NCI-H128 (cell line): ENCODE measurements at regions not wholly inside any gene's neighbourhood (a gene's known extent, or its start where the extent isn't known, plus 50 kb on each side); places are given as distances from the start of the nearest gene placed in this dataset.
"Not testable (repeated sequence)": the region's sequence is repeated elsewhere in the genome, so short reads cannot be mapped to it uniquely, and the experiment has no call there.

Source experiments
- DNase-seq: peaks from one replicate; lab custom pipeline; 2025; ENCODE audit not compliant: unreplicated experiment; lab: John Stamatoyannopoulos, UW

- DNase-seq: no peak
Measured at GRCh38 chr2:44051593-44052347, 56.0 kb upstream of the LRPPRC start.

- DNase-seq: no peak
Measured at GRCh38 chr2:44052584-44052983, 56.8 kb upstream of the LRPPRC start.

- DNase-seq: no peak
Measured at GRCh38 chr2:44053052-44053451, 57.3 kb upstream of the LRPPRC start.

DNA sequence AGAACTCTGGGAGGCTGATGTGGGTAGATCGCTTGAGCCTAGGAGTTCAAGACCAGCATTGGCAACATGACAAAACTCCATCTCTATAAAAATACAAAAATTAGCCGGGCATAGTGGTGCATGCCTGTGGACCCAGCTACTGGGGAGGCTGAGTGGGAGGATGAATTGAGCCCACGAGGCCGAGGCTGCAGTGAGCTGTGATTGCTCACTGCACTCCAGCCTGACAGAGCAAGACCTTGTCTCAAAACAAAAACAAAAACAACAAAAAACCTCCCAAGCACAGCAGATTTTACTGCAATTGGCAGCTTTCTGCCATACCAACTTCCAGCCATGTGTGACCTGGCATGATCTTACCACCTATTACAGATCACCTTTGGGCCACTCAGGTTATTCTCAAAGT lies 57.7 kb upstream of the LRPPRC start:
- DNase-seq: no peak

DNA sequence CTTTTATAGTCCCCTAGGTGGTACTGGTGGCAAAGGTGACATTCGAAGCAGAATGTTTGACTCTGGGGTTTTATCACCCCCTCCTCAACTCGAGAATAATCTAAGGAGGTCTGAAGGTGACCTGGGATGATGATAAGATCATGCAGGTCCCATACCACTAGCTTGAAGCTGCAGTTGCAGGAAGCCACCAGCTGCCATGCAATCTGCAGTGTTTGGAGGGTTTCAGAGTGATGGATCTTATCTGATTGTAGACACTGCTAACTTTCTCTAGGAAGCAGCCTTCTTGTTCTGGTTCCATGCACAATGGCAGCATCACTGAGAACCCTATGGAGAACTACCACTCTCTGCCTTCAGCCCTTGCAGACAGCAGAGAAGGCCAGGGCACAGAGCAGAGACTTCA lies 59.4 kb upstream of the LRPPRC start:
- no peak for DNase-seq

GRCh38 chr2:44055664-44056063 lies 59.9 kb upstream of the LRPPRC start:
- no peak for DNase-seq

DNA sequence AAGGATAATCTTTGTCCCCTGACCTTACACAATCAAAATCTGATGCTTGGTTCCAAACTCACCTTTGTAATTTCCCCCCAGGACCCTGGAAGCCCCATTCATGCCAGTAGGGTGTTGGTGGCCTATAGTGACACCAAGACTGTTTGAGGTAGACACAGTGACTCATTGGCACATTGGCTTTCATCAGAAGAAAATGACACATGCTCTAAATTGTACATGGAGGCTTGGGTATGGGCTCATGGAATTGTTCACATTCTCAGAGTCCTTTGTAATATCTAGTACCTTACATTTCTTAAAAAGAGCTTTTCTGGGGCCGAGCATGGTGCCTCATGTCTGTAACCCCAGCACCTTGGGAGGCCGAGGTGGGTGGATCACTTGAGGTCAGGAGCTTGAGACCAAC lies 61.2 kb upstream of the LRPPRC start:
- no peak for DNase-seq

- DNase-seq: not testable (repeated sequence)
Measured at GRCh38 chr2:44060286-44060685, 64.5 kb upstream of the LRPPRC start.

GRCh38 chr2:44060990-44061389 lies 65.2 kb upstream of the LRPPRC start:
- no peak for DNase-seq

- DNase-seq: no peak
Measured at GRCh38 chr2:44061469-44061868, 65.7 kb upstream of the LRPPRC start.

GRCh38 chr2:44061876-44062275 lies 66.1 kb upstream of the LRPPRC start:
- no peak for DNase-seq

DNA sequence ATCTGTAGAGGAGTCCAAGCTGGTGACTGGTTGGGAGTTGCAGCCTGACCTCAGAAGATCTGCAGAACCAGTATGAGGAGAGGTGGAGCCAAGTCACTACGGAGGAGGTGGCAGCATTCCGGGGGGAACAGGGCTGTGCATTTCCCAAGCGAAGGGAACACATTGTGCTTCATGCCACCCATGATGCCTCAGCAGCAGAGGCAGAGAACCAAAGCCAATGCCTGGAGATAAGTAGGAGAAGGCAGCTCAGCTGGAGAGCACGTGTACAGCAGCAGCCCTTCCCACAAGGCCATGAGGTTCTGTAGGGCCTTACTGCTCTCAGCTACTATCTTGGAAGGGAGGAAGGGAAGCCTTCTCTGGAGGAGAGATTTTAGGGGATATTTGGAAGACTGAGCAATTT lies 67.2 kb upstream of the LRPPRC start:
- DNase-seq: no peak

GRCh38 chr2:44064281-44064680 lies 68.5 kb upstream of the LRPPRC start:
- not testable (repeated sequence) for DNase-seq

DNA sequence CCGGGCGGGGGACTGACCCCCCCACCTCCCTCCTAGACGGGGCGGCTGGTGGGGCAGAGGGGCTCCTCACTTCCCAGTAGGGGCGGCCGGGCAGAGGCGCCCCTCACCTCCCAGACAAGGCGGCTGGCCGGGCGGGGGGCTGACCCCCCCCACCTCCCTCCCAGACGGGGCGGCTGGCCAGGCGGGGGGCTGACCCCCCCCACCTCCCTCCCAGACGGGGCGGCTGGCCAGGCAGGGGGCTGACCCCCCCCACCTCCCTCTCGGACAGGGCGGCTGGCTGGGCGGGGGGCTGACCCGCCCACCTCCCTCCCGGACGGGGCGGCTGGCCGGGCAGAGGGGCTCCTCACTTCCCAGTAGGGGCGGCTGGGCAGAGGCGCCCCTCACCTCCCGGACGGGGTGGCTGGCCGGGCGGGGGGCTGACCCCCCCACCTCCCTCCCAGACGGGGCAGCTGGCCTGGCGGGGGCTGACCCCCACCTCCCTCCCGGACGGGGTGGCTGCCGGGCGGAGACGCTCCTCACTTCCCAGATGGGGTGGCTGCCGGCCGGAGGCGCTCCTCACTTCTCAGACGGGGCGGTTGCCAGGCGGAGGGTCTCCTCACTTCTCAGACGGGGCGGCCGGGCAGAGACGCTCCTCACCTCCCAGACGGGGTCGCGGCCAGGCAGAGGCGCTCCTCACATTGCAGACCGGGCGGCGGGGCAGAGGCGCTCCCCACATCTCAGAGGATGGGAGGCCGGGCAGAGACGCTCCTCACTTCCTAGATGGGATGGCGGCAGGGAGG lies 71.4 kb upstream of the LRPPRC start:
- DNase-seq: not testable (repeated sequence)

DNA sequence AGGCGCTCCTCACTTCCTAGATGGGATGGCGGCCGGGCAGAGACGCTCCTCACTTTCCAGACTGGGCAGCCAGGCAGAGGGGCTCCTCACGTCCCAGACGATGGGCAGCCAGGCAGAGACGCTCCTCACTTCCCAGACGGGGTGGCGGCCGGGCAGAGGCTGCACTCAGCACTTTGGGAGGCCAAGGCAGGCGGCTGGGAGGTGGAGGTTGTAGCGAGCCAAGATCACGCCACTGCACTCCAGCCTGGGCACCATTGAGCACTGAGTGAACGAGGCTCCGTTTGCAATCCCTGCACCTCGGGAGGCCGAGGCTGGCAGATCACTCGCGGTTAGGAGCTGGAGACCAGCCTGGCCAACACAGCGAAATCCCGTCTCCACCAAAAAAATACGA lies 72.0 kb upstream of the LRPPRC start:
- DNase-seq: not testable (repeated sequence)

- DNase-seq: no peak
Measured at GRCh38 chr2:44071454-44072046, 75.8 kb upstream of the LRPPRC start.

GRCh38 chr2:44073667-44074066 lies 77.9 kb upstream of the LRPPRC start:
- DNase-seq: not testable (repeated sequence)

- not testable (repeated sequence) for DNase-seq
Measured at GRCh38 chr2:44074795-44075194, 79.0 kb upstream of the LRPPRC start.

DNA sequence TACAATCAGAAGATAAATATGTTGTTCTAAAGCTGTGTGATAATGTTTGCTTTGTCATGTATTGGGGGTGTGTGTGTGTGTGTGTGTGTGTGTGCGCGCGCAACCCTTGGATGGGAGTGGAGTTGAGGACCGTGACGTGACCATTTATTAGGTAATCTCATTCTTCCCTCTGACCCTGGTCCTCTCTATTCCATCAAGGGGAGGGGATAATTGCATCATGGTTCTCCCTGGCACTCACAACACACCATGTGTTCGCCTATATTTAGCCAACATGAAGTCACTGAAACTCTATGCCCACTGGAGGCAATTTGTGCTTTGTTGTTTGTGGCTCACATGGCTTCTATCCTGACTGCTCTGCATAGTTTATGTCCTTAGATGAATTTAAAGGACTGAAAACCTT lies 79.8 kb upstream of the LRPPRC start:
- DNase-seq: no peak

DNA sequence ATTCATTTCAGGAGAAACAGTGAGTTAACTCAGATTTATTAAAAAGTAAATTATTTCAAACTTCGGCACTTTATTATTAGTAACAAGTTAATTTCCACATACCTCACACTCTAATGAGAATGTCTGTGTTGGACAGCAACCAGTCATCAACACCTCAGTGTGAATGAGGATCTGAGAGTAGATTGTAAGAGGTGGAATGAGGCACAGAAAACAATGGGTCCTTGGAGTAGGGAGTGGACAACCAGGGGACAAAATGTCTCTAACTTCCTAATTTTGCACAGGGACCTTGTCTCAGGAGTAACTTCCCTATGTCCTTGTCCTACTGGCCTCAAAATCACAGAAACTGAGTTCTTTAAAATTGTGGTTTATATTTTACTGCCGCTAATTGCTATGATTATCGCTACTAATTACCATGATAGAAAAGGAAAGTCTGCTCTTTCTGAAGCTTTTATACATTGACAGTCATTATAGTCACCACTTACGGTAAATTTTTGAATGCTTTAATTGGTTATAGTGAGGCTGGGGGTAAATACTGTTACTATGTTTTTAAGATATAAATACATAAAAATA lies 82.2 kb upstream of the LRPPRC start:
- DNase-seq: no peak

- DNase-seq: no peak
Measured at GRCh38 chr2:44079686-44080085, 83.9 kb upstream of the LRPPRC start.

GRCh38 chr2:44083054-44083453 lies 85.6 kb upstream of the PPM1B start:
- DNase-seq: no peak
